ENCODE measurements at regions not wholly inside any gene's neighbourhood (a gene's known extent, or its start where the extent isn't known, plus 50 kb on each side); places are given as distances from the start of the nearest gene placed in this dataset.

GRCh38 chr9:103397868-103398600 is 402.9 kb downstream of the CYLC2 start:
- no peaks in the 10 kb centered on the region for H3K9me3 ChIP-seq (ENCODE audit: control insufficient read depth, insufficient read depth, low read depth, low read length)
- H3K9ac ChIP-seq (ENCODE audit: low read length): no peak overlapping the region
- no peaks in the 10 kb centered on the region for H3K27me3 ChIP-seq (ENCODE audit: control insufficient read depth, insufficient read depth, low read length)
- no peak overlapping the region for H3K4me3 ChIP-seq (ENCODE audit: low read depth, low read length)
- H3K36me3 ChIP-seq (ENCODE audit: control insufficient read depth, insufficient read depth, low read length): no peaks in the 10 kb centered on the region
- H3K27ac ChIP-seq (ENCODE audit: low read depth, low read length): no peak overlapping the region
- no peaks in the 10 kb centered on the region for H3K4me1 ChIP-seq (ENCODE audit: control insufficient read depth, insufficient read depth, low read length)

- H3K27ac ChIP-seq (ENCODE audit: low read depth, low read length): no peak overlapping the region
- H3K4me1 ChIP-seq (ENCODE audit: control insufficient read depth, insufficient read depth, low read length): no peaks in the 10 kb centered on the region
- H3K9ac ChIP-seq (ENCODE audit: low read length): no peak overlapping the region
- H3K9me3 ChIP-seq (ENCODE audit: control insufficient read depth, insufficient read depth, low read depth, low read length): no peaks in the 10 kb centered on the region
- H3K27me3 ChIP-seq (ENCODE audit: control insufficient read depth, insufficient read depth, low read length): no peaks in the 10 kb centered on the region
- no peaks in the 10 kb centered on the region for H3K36me3 ChIP-seq (ENCODE audit: control insufficient read depth, insufficient read depth, low read length)
- H3K4me3 ChIP-seq (ENCODE audit: low read depth, low read length): no peak overlapping the region
These were observed 404.4 kb downstream of the CYLC2 start for GRCh38 chr9:103399535-103399934.

- no peaks in the 10 kb centered on the region for H3K9me3 ChIP-seq (ENCODE audit: control insufficient read depth, insufficient read depth, low read depth, low read length)
- no peak overlapping the region for H3K4me3 ChIP-seq (ENCODE audit: low read depth, low read length)
- no peaks in the 10 kb centered on the region for H3K36me3 ChIP-seq (ENCODE audit: control insufficient read depth, insufficient read depth, low read length)
- no peak overlapping the region for H3K27ac ChIP-seq (ENCODE audit: low read depth, low read length)
- no peak overlapping the region for H3K9ac ChIP-seq (ENCODE audit: low read length)
- H3K27me3 ChIP-seq (ENCODE audit: control insufficient read depth, insufficient read depth, low read length): no peaks in the 10 kb centered on the region
- no peaks in the 10 kb centered on the region for H3K4me1 ChIP-seq (ENCODE audit: control insufficient read depth, insufficient read depth, low read length)
These were observed 412.1 kb downstream of the CYLC2 start for GRCh38 chr9:103407260-103407659.

- H3K9me3 ChIP-seq (ENCODE audit: control insufficient read depth, insufficient read depth, low read depth, low read length): no peaks in the 10 kb centered on the region
- H3K4me3 ChIP-seq (ENCODE audit: low read depth, low read length): no peak overlapping the region
- H3K4me1 ChIP-seq (ENCODE audit: control insufficient read depth, insufficient read depth, low read length): no peaks in the 10 kb centered on the region
- no peak overlapping the region for H3K27ac ChIP-seq (ENCODE audit: low read depth, low read length)
- no peaks in the 10 kb centered on the region for H3K27me3 ChIP-seq (ENCODE audit: control insufficient read depth, insufficient read depth, low read length)
- H3K9ac ChIP-seq (ENCODE audit: low read length): no peak overlapping the region
- no peaks in the 10 kb centered on the region for H3K36me3 ChIP-seq (ENCODE audit: control insufficient read depth, insufficient read depth, low read length)
These were observed 414.9 kb downstream of the CYLC2 start for GRCh38 chr9:103410059-103410458.

- H3K4me1 ChIP-seq (ENCODE audit: control insufficient read depth, insufficient read depth, low read length): no peaks in the 10 kb centered on the region
These were observed 432.6 kb downstream of the CYLC2 start for GRCh38 chr9:103427696-103428095.

GRCh38 chr9:103430469-103430868 is 435.3 kb downstream of the CYLC2 start:
- H3K27me3 ChIP-seq (ENCODE audit: control insufficient read depth, insufficient read depth, low read length): no peaks in the 10 kb centered on the region
- no peaks in the 10 kb centered on the region for H3K36me3 ChIP-seq (ENCODE audit: control insufficient read depth, insufficient read depth, low read length)
- H3K4me3 ChIP-seq (ENCODE audit: low read depth, low read length): no peak overlapping the region
- no peaks in the 10 kb centered on the region for H3K4me1 ChIP-seq (ENCODE audit: control insufficient read depth, insufficient read depth, low read length)
- H3K27ac ChIP-seq (ENCODE audit: low read depth, low read length): no peak overlapping the region
- no peak overlapping the region for H3K9ac ChIP-seq (ENCODE audit: low read length)
- H3K9me3 ChIP-seq (ENCODE audit: control insufficient read depth, insufficient read depth, low read depth, low read length): no peaks in the 10 kb centered on the region

More at GRCh38 chr9:103427696-103428095, 432.6 kb downstream of the CYLC2 start:
- no peaks in the 10 kb centered on the region for H3K27me3 ChIP-seq (ENCODE audit: control insufficient read depth, insufficient read depth, low read length)
- H3K4me3 ChIP-seq (ENCODE audit: low read depth, low read length): no peak overlapping the region
- no peaks in the 10 kb centered on the region for H3K36me3 ChIP-seq (ENCODE audit: control insufficient read depth, insufficient read depth, low read length)
- H3K27ac ChIP-seq (ENCODE audit: low read depth, low read length): no peak overlapping the region
- no peaks in the 10 kb centered on the region for H3K9me3 ChIP-seq (ENCODE audit: control insufficient read depth, insufficient read depth, low read depth, low read length)
- no peak overlapping the region for H3K9ac ChIP-seq (ENCODE audit: low read length)

- Histone ChIP-seq H3K4me1 (ENCODE audit: control insufficient read depth, insufficient read depth, low read length) (no peaks in the 10 kb centered on the region), H3K36me3 (ENCODE audit: control insufficient read depth, insufficient read depth, low read length) (no peaks in the 10 kb centered on the region), H3K9me3 (ENCODE audit: control insufficient read depth, insufficient read depth, low read depth, low read length) (no peaks in the 10 kb centered on the region), H3K27me3 (ENCODE audit: control insufficient read depth, insufficient read depth, low read length) (no peaks in the 10 kb centered on the region), H3K9ac (ENCODE audit: low read length) (no peak overlapping the region), H3K4me3 (ENCODE audit: low read depth, low read length) (no peak overlapping the region), H3K27ac (ENCODE audit: low read depth, low read length) (no peak overlapping the region)
These were observed 436.7 kb downstream of the CYLC2 start for GRCh38 chr9:103431809-103432208.

- no peak overlapping the region for H3K4me3 ChIP-seq (ENCODE audit: low read depth, low read length)
- H3K4me1 ChIP-seq (ENCODE audit: control insufficient read depth, insufficient read depth, low read length): no peaks in the 10 kb centered on the region
- H3K36me3 ChIP-seq (ENCODE audit: control insufficient read depth, insufficient read depth, low read length): no peaks in the 10 kb centered on the region
- H3K9ac ChIP-seq (ENCODE audit: low read length): no peak overlapping the region
- no peak overlapping the region for H3K27ac ChIP-seq (ENCODE audit: low read depth, low read length)
- peaks cover 3% of the 10 kb centered on the region for H3K9me3 ChIP-seq (ENCODE audit: control insufficient read depth, insufficient read depth, low read depth, low read length)
- no peaks in the 10 kb centered on the region for H3K27me3 ChIP-seq (ENCODE audit: control insufficient read depth, insufficient read depth, low read length)
These were observed 449.0 kb downstream of the CYLC2 start for GRCh38 chr9:103444176-103444575.

GRCh38 chr9:103458826-103459225 is 463.7 kb downstream of the CYLC2 start:
- H3K9me3 ChIP-seq (ENCODE audit: control insufficient read depth, insufficient read depth, low read depth, low read length): 0 out of 2 replicates have a peak, but pooled peaks cover 2% of the 10 kb centered on the region
- no peaks in the 10 kb centered on the region for H3K4me1 ChIP-seq (ENCODE audit: control insufficient read depth, insufficient read depth, low read length)
- H3K4me3 ChIP-seq (ENCODE audit: low read depth, low read length): no peak overlapping the region
- no peak overlapping the region for H3K27ac ChIP-seq (ENCODE audit: low read depth, low read length)
- no peaks in the 10 kb centered on the region for H3K36me3 ChIP-seq (ENCODE audit: control insufficient read depth, insufficient read depth, low read length)
- H3K9ac ChIP-seq (ENCODE audit: low read length): no peak overlapping the region
- no peaks in the 10 kb centered on the region for H3K27me3 ChIP-seq (ENCODE audit: control insufficient read depth, insufficient read depth, low read length)

- H3K4me1 ChIP-seq (ENCODE audit: control insufficient read depth, insufficient read depth, low read length): peaks cover 4% of the 10 kb centered on the region; the same call in 1 of the 2 replicates
- H3K4me3 ChIP-seq (ENCODE audit: low read depth, low read length): no peak overlapping the region
- H3K27me3 ChIP-seq (ENCODE audit: control insufficient read depth, insufficient read depth, low read length): no peaks in the 10 kb centered on the region
- H3K9ac ChIP-seq (ENCODE audit: low read length): no peak overlapping the region
- no peak overlapping the region for H3K27ac ChIP-seq (ENCODE audit: low read depth, low read length)
- no peaks in the 10 kb centered on the region for H3K9me3 ChIP-seq (ENCODE audit: control insufficient read depth, insufficient read depth, low read depth, low read length)
- H3K36me3 ChIP-seq (ENCODE audit: control insufficient read depth, insufficient read depth, low read length): no peaks in the 10 kb centered on the region
These were observed 476.1 kb downstream of the CYLC2 start for GRCh38 chr9:103471241-103471640.

GRCh38 chr9:103474156-103474555 is 479.0 kb downstream of the CYLC2 start:
- Histone ChIP-seq H3K27me3 (ENCODE audit: control insufficient read depth, insufficient read depth, low read length) (no peaks in the 10 kb centered on the region), H3K4me3 (ENCODE audit: low read depth, low read length) (no peak overlapping the region), H3K9me3 (ENCODE audit: control insufficient read depth, insufficient read depth, low read depth, low read length) (no peaks in the 10 kb centered on the region), H3K36me3 (ENCODE audit: control insufficient read depth, insufficient read depth, low read length) (no peaks in the 10 kb centered on the region), H3K4me1 (ENCODE audit: control insufficient read depth, insufficient read depth, low read length) (peaks cover 4% of the 10 kb centered on the region; the same call in 1 of the 2 replicates), H3K27ac (ENCODE audit: low read depth, low read length) (no peak overlapping the region), H3K9ac (ENCODE audit: low read length) (no peak overlapping the region)

Measured in HUES6 (cell line).